Colonic mucosa (tissue), 4 donors: ENCODE measurements at regions not wholly inside any gene's neighbourhood (a gene's known extent, or its start where the extent isn't known, plus 50 kb on each side); places are given as distances from the start of the nearest gene placed in this dataset.
"Not testable (repeated sequence)": the region's sequence is repeated elsewhere in the genome, so short reads cannot be mapped to it uniquely, and the experiment has no call there.

Source experiments
- DNase-seq: peaks from one replicate; pipeline ENCODE4 v3.0.0-alpha.2; 2020
- H3K27ac ChIP-seq: fragments of 200-600 bp; one replicate; pipeline ENCODE4 v1.8.0; 2021
- H3K27me3 ChIP-seq: fragments of 200-600 bp; one replicate; pipeline ENCODE4 v1.8.0; 2021
- H3K36me3 ChIP-seq: fragments of 200-600 bp; one replicate; pipeline ENCODE4 v1.8.0; 2021
- H3K4me1 ChIP-seq: fragments of 200-600 bp; one replicate; pipeline ENCODE4 v1.8.0; 2021; ENCODE audit warnings: mild to moderate bottlenecking
- H3K4me3 ChIP-seq: fragments of 200-600 bp; one replicate; pipeline ENCODE4 v1.8.0; 2021
- H3K9ac ChIP-seq, 2 donors: one replicate each; pipeline ENCODE4 v1.7.0; 2013; ENCODE audit warnings: control low read depth in 2 of 2, low read depth in 2 of 2, low read length in 2 of 2
- H3K9me3 ChIP-seq: fragments of 200-600 bp; one replicate; pipeline ENCODE4 v1.8.0; 2021
- CTCF ChIP-seq: fragments of 200-600 bp; IDR thresholded peaks from one replicate; pipeline ENCODE4 v1.8.0; 2022; ENCODE audit warnings: antibody characterized with exemption, mild to moderate bottlenecking
- intact Hi-C: fragments of 100-400 bp; cut with DNase I; formaldehyde crosslinking; loops from one replicate; pipeline ENCODE4 v1.14.1; 2022
- donor health status: healthy.
- donor health status: DM: no; HTN: no; CAD: no.
- donor health status: DM: no; HTN: no; CAD: no.

GRCh38 chr10:91090761-91091529 lies 129.5 kb upstream of the PCGF5 start:
- DNase-seq = no peak
- intact Hi-C loops = loop anchor here (2.0 kb wide), 1 partner anchor 160 kb away; no protein-coding TSS in a partner anchor
- H3K27ac ChIP-seq = no peak overlapping the region
- no peak for TF ChIP-seq CTCF
- H3K27me3 ChIP-seq = no peaks in the 10 kb centered on the region
- H3K4me3 ChIP-seq = no peak overlapping the region
- H3K4me1 ChIP-seq = no peaks in the 10 kb centered on the region
- no peaks in the 10 kb centered on the region for H3K9me3 ChIP-seq
- H3K9ac ChIP-seq = no peak overlapping the region
- H3K36me3 ChIP-seq = no peaks in the 10 kb centered on the region

GRCh38 chr10:91091780-91092179 lies 128.7 kb upstream of the PCGF5 start:
- TF ChIP-seq CTCF = no peak
- H3K27me3 ChIP-seq = no peaks in the 10 kb centered on the region
- intact Hi-C loops = loop anchor here (2.0 kb wide), 1 partner anchor 159 kb away; no protein-coding TSS in a partner anchor
- no peak overlapping the region for H3K9ac ChIP-seq
- no peak for DNase-seq
- no peaks in the 10 kb centered on the region for H3K36me3 ChIP-seq
- no peak overlapping the region for H3K27ac ChIP-seq
- no peaks in the 10 kb centered on the region for H3K9me3 ChIP-seq
- H3K4me3 ChIP-seq = no peak overlapping the region
- H3K4me1 ChIP-seq = no peaks in the 10 kb centered on the region

- Histone ChIP-seq H3K27ac (no peak overlapping the region), H3K9ac (no peak overlapping the region), H3K27me3 (no peaks in the 10 kb centered on the region), H3K9me3 (no peaks in the 10 kb centered on the region), H3K36me3 (no peaks in the 10 kb centered on the region), H3K4me3 (no peak overlapping the region), H3K4me1 (no peaks in the 10 kb centered on the region)
- intact Hi-C loops = no loop called here
- TF ChIP-seq CTCF = no peak
- no peak for DNase-seq
Observed at GRCh38 chr10:91096274-91096673, 124.2 kb upstream of the PCGF5 start.

GRCh38 chr10:91097313-91097712 lies 123.2 kb upstream of the PCGF5 start:
- H3K4me1 ChIP-seq = no peaks in the 10 kb centered on the region
- TF ChIP-seq CTCF = no peak
- no peaks in the 10 kb centered on the region for H3K36me3 ChIP-seq
- no peaks in the 10 kb centered on the region for H3K9me3 ChIP-seq
- H3K27me3 ChIP-seq = no peaks in the 10 kb centered on the region
- no peak overlapping the region for H3K9ac ChIP-seq
- H3K4me3 ChIP-seq = no peak overlapping the region
- intact Hi-C loops = no loop called here
- DNase-seq = no peak
- no peak overlapping the region for H3K27ac ChIP-seq

- H3K9ac ChIP-seq, H3K9me3 ChIP-seq, DNase-seq, H3K27ac ChIP-seq, intact Hi-C loops, H3K4me1 ChIP-seq, H3K36me3 ChIP-seq, H3K4me3 ChIP-seq, H3K27me3 ChIP-seq: not testable (repeated sequence)
Observed at GRCh38 chr10:91098021-91098420, 122.4 kb upstream of the PCGF5 start.

- no peak overlapping the region for H3K9ac ChIP-seq
- no peak for TF ChIP-seq CTCF
- no peaks in the 10 kb centered on the region for H3K4me1 ChIP-seq
- no peak overlapping the region for H3K27ac ChIP-seq
- no peak for DNase-seq
- no peak overlapping the region for H3K4me3 ChIP-seq
- H3K27me3 ChIP-seq = no peaks in the 10 kb centered on the region
- H3K36me3 ChIP-seq = no peaks in the 10 kb centered on the region
- intact Hi-C loops = no loop called here
- H3K9me3 ChIP-seq = no peaks in the 10 kb centered on the region
Observed at GRCh38 chr10:91103384-91104192, 116.9 kb upstream of the PCGF5 start.
